ENCODE measurements at regions not wholly inside any gene's neighbourhood (a gene's known extent, or its start where the extent isn't known, plus 50 kb on each side); places are given as distances from the start of the nearest gene placed in this dataset.

GRCh38 chr5:74052441-74053221 is 426.6 kb downstream of the ARHGEF28 start:
- DNase-seq, result no peak
- TF ChIP-seq CTCF (IDR thresholded peaks at IDR 0.05) (no peak), POLR2A (IDR thresholded peaks at IDR 0.05) (no peak)
- Histone ChIP-seq H3K36me3 (ENCODE audit: low read depth, missing control alignments) (no peaks in the 10 kb centered on the region), H3K27me3 (no peaks in the 10 kb centered on the region), H3K4me3 (no peak overlapping the region), H3K4me1 (peaks cover 5% of the 10 kb centered on the region), H3K9me3 (no peaks in the 10 kb centered on the region), H3K27ac (no peak overlapping the region)
- intact Hi-C loops (cut with DNase I; ENCODE audit: low total_unique reads), result no loop called here
- WGBS, 2 donors, result 84 to 86% methylated on average over 7 of the region's 7 CpGs

GRCh38 chr5:74051076-74051475 is 425.1 kb downstream of the ARHGEF28 start:
- intact Hi-C loops (cut with DNase I; ENCODE audit: low total_unique reads), result no loop called here
- no peak for DNase-seq
- peaks cover 5% of the 10 kb centered on the region for H3K4me1 ChIP-seq
- no peak for TF ChIP-seq CTCF (IDR thresholded peaks at IDR 0.05)
- no peak for TF ChIP-seq POLR2A (IDR thresholded peaks at IDR 0.05)
- no peaks in the 10 kb centered on the region for H3K9me3 ChIP-seq
- no peak overlapping the region for H3K27ac ChIP-seq
- 95 to 97% methylated on average over 2 of the region's 2 CpGs for WGBS, 2 donors
- no peaks in the 10 kb centered on the region for H3K27me3 ChIP-seq
- no peaks in the 10 kb centered on the region for H3K36me3 ChIP-seq (ENCODE audit: low read depth, missing control alignments)
- H3K4me3 ChIP-seq, result no peak overlapping the region

- DNase-seq, result no peak
- intact Hi-C loops (cut with DNase I; ENCODE audit: low total_unique reads), result no loop called here
- 84 to 95% methylated on average over 5 of the region's 5 CpGs for WGBS, 2 donors
- H3K9me3 ChIP-seq, result no peaks in the 10 kb centered on the region
- TF ChIP-seq POLR2A (IDR thresholded peaks at IDR 0.05) (no peak), CTCF (IDR thresholded peaks at IDR 0.05) (no peak)
- no peaks in the 10 kb centered on the region for H3K36me3 ChIP-seq (ENCODE audit: low read depth, missing control alignments)
- no peaks in the 10 kb centered on the region for H3K27me3 ChIP-seq
- H3K4me3 ChIP-seq, result no peak overlapping the region
- H3K27ac ChIP-seq, result no peak overlapping the region
- peaks cover 3% of the 10 kb centered on the region for H3K4me1 ChIP-seq
These were observed 418.9 kb downstream of the ARHGEF28 start for GRCh38 chr5:74044936-74045335.

- TF ChIP-seq CTCF (IDR thresholded peaks at IDR 0.05), result no peak
- TF ChIP-seq POLR2A (IDR thresholded peaks at IDR 0.05), result no peak
- Histone ChIP-seq H3K4me1 (peaks cover 3% of the 10 kb centered on the region), H3K36me3 (ENCODE audit: low read depth, missing control alignments) (no peaks in the 10 kb centered on the region), H3K4me3 (no peak overlapping the region), H3K9me3 (no peaks in the 10 kb centered on the region), H3K27me3 (no peaks in the 10 kb centered on the region), H3K27ac (no peak overlapping the region)
- intact Hi-C loops (cut with DNase I; ENCODE audit: low total_unique reads), result no loop called here
- WGBS, 2 donors, result 71 to 91% methylated on average over 4 of the region's 4 CpGs
- no peak for DNase-seq
These were observed 417.0 kb downstream of the ARHGEF28 start for GRCh38 chr5:74042959-74043358.

GRCh38 chr5:74042559-74042958 is 416.6 kb downstream of the ARHGEF28 start:
- Histone ChIP-seq H3K27me3 (no peaks in the 10 kb centered on the region), H3K4me3 (no peak overlapping the region), H3K9me3 (no peaks in the 10 kb centered on the region), H3K27ac (no peak overlapping the region), H3K4me1 (peaks cover 3% of the 10 kb centered on the region), H3K36me3 (ENCODE audit: low read depth, missing control alignments) (no peaks in the 10 kb centered on the region)
- intact Hi-C loops (cut with DNase I; ENCODE audit: low total_unique reads), result no loop called here
- TF ChIP-seq CTCF (IDR thresholded peaks at IDR 0.05) (no peak), POLR2A (IDR thresholded peaks at IDR 0.05) (no peak)
- WGBS, 2 donors, result 75 to 88% methylated on average over 7 of the region's 7 CpGs
- DNase-seq, result no peak

Data from testis (tissue), 2 donors.